B cell (primary cell): ENCODE measurements at regions not wholly inside any gene's neighbourhood (a gene's known extent, or its start where the extent isn't known, plus 50 kb on each side); places are given as distances from the start of the nearest gene placed in this dataset.

Experiments
- ATAC-seq: fragments of 200-7000 bp; cut with Tn5 transposase; one replicate; pipeline ENCODE4 v1.10.0; 2021; ENCODE audit warnings: low read depth, mild to moderate bottlenecking, moderate number of reproducible peaks, moderate library complexity
- CTCF ChIA-PET: fragments of 350-600 bp; sonication (Branson Sonifier 250); formaldehyde crosslinking; loops from one replicate; lab custom pipeline; 2021; ENCODE audit warnings: antibody characterized with exemption, inconsistent platforms; lab: Charles Lee
- POLR2A ChIA-PET: fragments of 350-600 bp; sonication (Branson Sonifier 250); formaldehyde crosslinking; loops from one replicate; lab custom pipeline; 2021; ENCODE audit warnings: antibody characterized with exemption; lab: Charles Lee
- DNase-seq: peaks from one replicate; pipeline ENCODE4 v3.0.0; 2013
- H2AFZ ChIP-seq: 2 replicates; pipeline ENCODE4 v1.6.1; 2012; ENCODE audit warnings: mild to moderate bottlenecking, low read depth, low read length; ENCODE audit not compliant: insufficient read depth, poor library complexity, severe bottlenecking
- H3K27ac ChIP-seq, 2 donors: 1 replicate in 1 of 2; 2 replicates in 1 of 2; pipeline ENCODE4 v1.5.1; 2012 to 2013; ENCODE audit warnings: low read length in 2 of 2, mild to moderate bottlenecking in 2 of 2, moderate library complexity in 1 of 2
- H3K27me3 ChIP-seq, 4 experiments: fragments of 200-600 bp in 1 of 4; sonication (generic) in 1 of 4; replicated peaks in 1 of 4; 1 replicate in 2 of 4; 2 replicates in 2 of 4; pipeline versions ENCODE4 v1.6.1 to v1.7.0; 2013 to 2016; ENCODE audit warnings: low read length in 3 of 4, mild to moderate bottlenecking in 2 of 4, mixed read lengths in 1 of 4, moderate library complexity in 1 of 4; ENCODE audit not compliant: insufficient read depth in 4 of 4, control insufficient read depth in 3 of 4; ENCODE audit errors: control extremely low read depth in 1 of 4
- H3K36me3 ChIP-seq, 2 experiments: replicated peaks in 1 of 2; 1 replicate in 1 of 2; 2 replicates in 1 of 2; pipeline versions ENCODE4 v1.6.1 to v1.7.1; 2013; ENCODE audit warnings: low read length in 1 of 2; ENCODE audit not compliant: insufficient read depth in 2 of 2, control insufficient read depth in 1 of 2; ENCODE audit errors: control extremely low read depth in 1 of 2, extremely low read depth in 1 of 2
- H3K4me1 ChIP-seq, 2 donors: fragments of 200-600 bp in 1 of 2; sonication (generic) in 1 of 2; 1 replicate in 1 of 2; 2 replicates in 1 of 2; pipeline versions ENCODE4 v1.5.1 to v1.6.1; 2013 to 2017; ENCODE audit warnings: low read length in 2 of 2; ENCODE audit not compliant: control insufficient read depth in 2 of 2, insufficient read depth in 2 of 2
- H3K4me2 ChIP-seq: replicated peaks from 2 replicates; pipeline ENCODE3; 2012; ENCODE audit warnings: mild to moderate bottlenecking, low read depth, low read length; ENCODE audit not compliant: poor library complexity, severe bottlenecking
- H3K4me3 ChIP-seq, 5 experiments: fragments of 200-600 bp in 1 of 5; sonication (generic) in 1 of 5; 1 replicate in 3 of 5; 2 replicates in 2 of 5; pipeline versions ENCODE4 v1.5.1 to v1.7.0; 2011 to 2016; ENCODE audit warnings: low read length in 4 of 5, mild to moderate bottlenecking in 4 of 5, low read depth in 2 of 5, control low read depth in 1 of 5, moderate library complexity in 1 of 5; ENCODE audit not compliant: insufficient read depth in 1 of 5; ENCODE audit errors: control extremely low read depth in 1 of 5, extremely low read depth in 1 of 5
- H3K79me2 ChIP-seq: fragments of 200-600 bp; sonication (generic); one replicate; pipeline ENCODE4 v1.6.0; 2016; ENCODE audit warnings: low read length; ENCODE audit not compliant: control insufficient read depth, insufficient read depth
- H3K9ac ChIP-seq: fragments of 200-600 bp; sonication (generic); 2 replicates; pipeline ENCODE4 v1.6.1; 2017; ENCODE audit warnings: mild to moderate bottlenecking, low read length, moderate library complexity
- H3K9me3 ChIP-seq, 3 donors: one replicate each; pipeline versions ENCODE4 v1.6.1 to v1.7.1; 2013; ENCODE audit warnings: low read length in 2 of 3; ENCODE audit not compliant: control insufficient read depth in 2 of 3, insufficient read depth in 1 of 3; ENCODE audit errors: control extremely low read depth in 1 of 3
- H4K20me1 ChIP-seq: 2 replicates; pipeline ENCODE4 v1.6.0; 2012; ENCODE audit warnings: mild to moderate bottlenecking, low read length; ENCODE audit not compliant: insufficient read depth, control insufficient read depth, poor library complexity, severe bottlenecking
- H3K27ac Mint-ChIP-seq: one replicate; pipeline ENCODE4 v1.8.0; 2021; ENCODE audit warnings: mixed read lengths
- H3K27me3 Mint-ChIP-seq: one replicate; pipeline ENCODE4 v1.8.0; 2021; ENCODE audit warnings: mixed read lengths
- H3K4me1 Mint-ChIP-seq: one replicate; pipeline ENCODE4 v1.8.0; 2021; ENCODE audit warnings: mixed read lengths
- H3K4me3 Mint-ChIP-seq: one replicate; pipeline ENCODE4 v1.8.0; 2021; ENCODE audit warnings: mixed read lengths
- H3K9me3 Mint-ChIP-seq: one replicate; pipeline ENCODE4 v1.8.0; 2022; ENCODE audit warnings: mixed read lengths; ENCODE audit not compliant: insufficient read depth
- EZH2 ChIP-seq: IDR thresholded peaks from 2 replicates; pipeline ENCODE4 v1.6.1; 2012; ENCODE audit warnings: borderline replicate concordance, low read depth, mild to moderate bottlenecking, moderate library complexity, low read length; ENCODE audit not compliant: insufficient read depth, poor library complexity, severe bottlenecking
- WGBS: methylation state at CpG from one replicate; pipeline ENCODE4 v1.1.5; 2013; ENCODE audit warnings: missing lambda C conversion rate; ENCODE audit not compliant: insufficient coverage; 5-methylcytosine and 5-hydroxymethylcytosine counted together
- intact Hi-C: fragments of 100-400 bp; cut with micrococcal nuclease; formaldehyde crosslinking; loops from one replicate; pipeline ENCODE4 v1.10.0; 2022
- TF ChIP-seq, protein P1 (sequence below): fragments of 200-600 bp; IDR thresholded peaks from one replicate; pipeline ENCODE4 v1.8.0; 2022; ENCODE audit warnings: antibody characterized with exemption, mild to moderate bottlenecking

DNA sequence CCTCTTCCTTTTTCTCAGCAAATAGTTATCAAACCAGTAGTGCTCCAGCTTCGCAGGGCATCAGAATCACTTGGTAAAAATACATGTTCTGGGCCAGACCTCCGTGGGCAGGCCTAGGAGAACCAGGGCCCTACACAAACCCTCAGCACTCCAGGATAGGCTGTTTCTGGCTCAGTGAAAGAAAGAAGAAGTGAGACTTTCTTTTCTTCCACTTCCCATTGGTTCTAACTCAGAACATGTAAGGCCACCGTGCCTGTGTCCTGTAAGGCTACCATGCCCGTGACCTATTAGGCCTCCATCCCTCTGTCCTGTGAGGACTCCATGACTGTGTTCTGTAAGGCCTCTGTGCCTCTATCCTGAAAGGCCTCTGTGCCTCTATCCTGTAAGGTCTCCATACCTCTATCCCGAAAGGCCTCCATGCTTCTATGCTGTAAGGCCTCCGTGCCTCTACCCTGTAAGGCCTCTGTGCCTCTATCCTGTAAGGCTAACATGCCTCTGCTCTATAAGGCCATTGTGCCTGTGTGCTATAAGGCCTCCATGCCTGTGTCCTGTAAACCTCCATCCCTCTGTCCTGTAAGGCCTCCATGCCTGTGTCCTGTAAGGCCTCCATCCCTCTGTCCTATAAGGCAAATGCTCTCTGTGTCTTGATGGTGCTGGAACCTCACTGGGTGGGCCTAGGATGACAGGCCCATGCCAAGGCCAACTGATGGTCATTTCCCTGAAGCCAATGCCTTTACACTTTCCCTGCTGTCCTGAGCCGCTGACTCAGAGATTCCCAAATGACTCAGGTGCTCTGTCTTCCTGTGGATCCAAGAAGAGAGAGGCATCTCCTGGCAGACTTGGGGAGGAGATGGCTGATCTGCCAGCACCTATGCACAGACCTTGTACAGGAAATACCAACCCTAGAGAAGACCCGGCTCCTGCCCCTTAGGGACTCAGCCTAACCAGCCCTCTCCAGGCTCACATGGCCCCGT lies 96.6 kb upstream of the CACUL1 start:
- no peaks in the 10 kb centered on the region for H3K4me1 ChIP-seq
- H3K36me3 ChIP-seq = no peaks in the 10 kb centered on the region
- Mint-ChIP-seq H3K27ac (no peak overlapping the region), H3K4me1 (no peaks in the 10 kb centered on the region), H3K4me3 (no peak overlapping the region), H3K9me3 (no peaks in the 10 kb centered on the region), H3K27me3 (peaks cover 16% of the 10 kb centered on the region)
- no peak overlapping the region for H3K9ac ChIP-seq
- no peaks in the 10 kb centered on the region for H4K20me1 ChIP-seq
- H3K27ac ChIP-seq = no peak overlapping the region
- no peak for DNase-seq
- H3K4me2 ChIP-seq = no peak overlapping the region
- intact Hi-C loops = no loop called here
- WGBS = 93% methylated on average over 8 of the region's 9 CpGs
- no peak overlapping the region for H2AFZ ChIP-seq
- no peaks in the 10 kb centered on the region for H3K9me3 ChIP-seq
- ChIA-PET CTCF (no interaction called here), POLR2A (no interaction called here)
- H3K4me3 ChIP-seq = no peak overlapping the region
- no peak for ATAC-seq
- peaks cover 0 to 4% (median 0%) of the 10 kb centered on the region in 4 experiments for H3K27me3 ChIP-seq
- TF ChIP-seq, protein P1, sequence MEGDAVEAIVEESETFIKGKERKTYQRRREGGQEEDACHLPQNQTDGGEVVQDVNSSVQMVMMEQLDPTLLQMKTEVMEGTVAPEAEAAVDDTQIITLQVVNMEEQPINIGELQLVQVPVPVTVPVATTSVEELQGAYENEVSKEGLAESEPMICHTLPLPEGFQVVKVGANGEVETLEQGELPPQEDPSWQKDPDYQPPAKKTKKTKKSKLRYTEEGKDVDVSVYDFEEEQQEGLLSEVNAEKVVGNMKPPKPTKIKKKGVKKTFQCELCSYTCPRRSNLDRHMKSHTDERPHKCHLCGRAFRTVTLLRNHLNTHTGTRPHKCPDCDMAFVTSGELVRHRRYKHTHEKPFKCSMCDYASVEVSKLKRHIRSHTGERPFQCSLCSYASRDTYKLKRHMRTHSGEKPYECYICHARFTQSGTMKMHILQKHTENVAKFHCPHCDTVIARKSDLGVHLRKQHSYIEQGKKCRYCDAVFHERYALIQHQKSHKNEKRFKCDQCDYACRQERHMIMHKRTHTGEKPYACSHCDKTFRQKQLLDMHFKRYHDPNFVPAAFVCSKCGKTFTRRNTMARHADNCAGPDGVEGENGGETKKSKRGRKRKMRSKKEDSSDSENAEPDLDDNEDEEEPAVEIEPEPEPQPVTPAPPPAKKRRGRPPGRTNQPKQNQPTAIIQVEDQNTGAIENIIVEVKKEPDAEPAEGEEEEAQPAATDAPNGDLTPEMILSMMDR = no peak
- no peak for TF ChIP-seq EZH2
- H3K79me2 ChIP-seq = no peaks in the 10 kb centered on the region

DNA sequence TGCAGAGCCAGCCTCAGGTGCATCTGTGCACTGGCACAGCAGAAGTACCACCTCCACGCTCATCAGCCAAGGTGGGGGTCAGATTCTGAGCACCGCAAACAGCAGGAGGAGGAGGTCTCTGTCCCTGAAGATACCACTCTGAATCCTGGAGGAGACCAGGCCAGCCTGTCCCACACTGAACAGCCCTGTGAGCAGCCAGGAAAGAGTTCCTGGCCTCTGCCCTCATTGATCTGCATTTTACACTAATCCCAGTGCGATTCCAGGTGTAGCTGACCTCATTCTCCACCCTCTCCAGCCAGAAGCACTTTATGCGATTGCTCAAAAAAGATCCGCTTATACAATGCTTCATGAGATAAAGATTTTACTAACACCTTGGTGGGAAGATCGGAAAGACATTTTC lies 99.1 kb upstream of the CACUL1 start:
- ChIA-PET POLR2A (no interaction called here), CTCF (interaction anchor here (0.7 kb wide), 1 partner anchor 11 kb away, joined by 3 read pairs; no protein-coding TSS in a partner anchor)
- intact Hi-C loops = no loop called here

More for the DNA sequence above, 99.1 kb upstream of the CACUL1 start:
- no peaks in the 10 kb centered on the region for H3K4me1 ChIP-seq
- H3K9ac ChIP-seq = no peak overlapping the region
- no peak overlapping the region for H3K27ac ChIP-seq
- no peaks in the 10 kb centered on the region for H3K4me1 Mint-ChIP-seq
- no peak overlapping the region for H3K27ac Mint-ChIP-seq
- no peak overlapping the region for H3K4me2 ChIP-seq
- no peaks in the 10 kb centered on the region for H4K20me1 ChIP-seq
- H3K36me3 ChIP-seq = no peaks in the 10 kb centered on the region
- no peak overlapping the region for H2AFZ ChIP-seq
- H3K9me3 Mint-ChIP-seq = peaks cover 5% of the 10 kb centered on the region
- peaks cover 0 to 4% (median 0%) of the 10 kb centered on the region in 4 experiments for H3K27me3 ChIP-seq
- 98% methylated on average over 6 of the region's 6 CpGs for WGBS
- TF ChIP-seq, protein P1 = no peak
- TF ChIP-seq EZH2 = no peak
- ATAC-seq = no peak
- peaks cover 16% of the 10 kb centered on the region for H3K27me3 Mint-ChIP-seq
- no peak overlapping the region for H3K4me3 ChIP-seq
- no peaks in the 10 kb centered on the region for H3K79me2 ChIP-seq
- no peak overlapping the region for H3K4me3 Mint-ChIP-seq
- no peaks in the 10 kb centered on the region for H3K9me3 ChIP-seq
- DNase-seq = no peak
